GM19238 (cell line): ENCODE measurements at regions not wholly inside any gene's neighbourhood (a gene's known extent, or its start where the extent isn't known, plus 50 kb on each side); places are given as distances from the start of the nearest gene placed in this dataset.

ENCODE experiments used
- DNase-seq: peaks from one replicate; pipeline ENCODE4 v3.0.0; 2011; ENCODE audit warnings: low spot score; ENCODE audit not compliant: insufficient read length

DNA sequence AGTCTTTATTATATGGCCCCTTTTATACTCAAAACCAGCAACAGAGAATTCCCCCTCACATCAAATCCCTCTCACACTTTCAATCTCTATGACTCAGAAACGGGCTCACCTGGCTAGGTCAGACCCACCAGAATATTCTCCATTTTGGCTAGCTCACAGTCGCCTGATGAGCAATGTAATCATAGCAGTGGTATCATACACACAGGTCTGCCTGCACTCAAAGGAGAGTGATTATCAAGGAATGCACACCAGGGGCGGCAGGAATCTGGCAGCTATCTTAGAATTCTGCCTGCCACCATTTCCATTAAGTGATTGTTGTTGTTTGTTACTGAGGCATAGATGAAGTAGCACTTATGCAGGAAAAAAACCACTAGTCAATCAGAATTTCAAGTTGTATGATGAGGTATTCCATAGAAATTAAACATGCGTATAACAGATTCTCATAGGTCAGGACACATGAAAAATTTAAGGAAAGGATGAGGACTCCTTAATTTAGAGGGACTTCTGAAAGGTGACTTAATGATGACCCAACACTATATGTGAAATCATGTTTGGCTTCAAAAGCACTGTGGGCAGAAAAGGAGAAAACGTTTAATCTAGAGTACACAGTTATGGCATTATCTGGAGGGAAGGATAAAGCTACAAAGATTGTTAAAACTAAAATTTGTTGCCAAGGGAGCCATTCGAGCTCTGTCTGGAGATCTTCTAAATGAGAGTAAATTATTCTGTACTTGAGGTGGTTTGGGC is 185.8 kb upstream of the DDI1 start:
- DNase-seq: no peak

DNA sequence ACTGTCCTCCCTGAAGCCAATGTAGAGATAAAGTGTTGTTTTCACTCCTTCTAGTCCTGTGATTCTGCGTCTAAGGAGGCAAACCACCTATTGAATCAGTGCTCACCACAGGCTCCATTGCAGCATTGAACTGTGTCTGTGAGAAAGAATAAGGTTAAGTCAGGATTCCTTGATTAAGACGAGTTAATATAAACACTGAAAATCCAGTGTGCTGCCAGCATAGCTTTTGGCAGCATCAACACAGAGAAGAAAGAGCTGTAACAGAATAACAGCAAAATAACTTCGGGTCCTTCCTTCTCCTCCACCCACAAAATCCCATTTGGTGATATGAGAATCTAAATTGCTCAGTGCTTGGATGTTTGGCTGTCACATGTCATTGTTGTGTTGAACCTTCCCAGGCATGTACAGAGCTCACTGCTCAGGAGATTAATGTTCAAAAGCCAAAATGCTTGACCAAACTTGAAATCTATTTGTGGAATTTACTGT is 185.2 kb upstream of the DDI1 start:
- DNase-seq: no peak
